Stimulated activated CD8-positive, alpha-beta memory T cell treated with anti-CD3 and anti-CD28 coated beads, Interleukin-7, amount 100 ng/mL, for 48 hours (primary cell): ENCODE measurements at regions not wholly inside any gene's neighbourhood (a gene's known extent, or its start where the extent isn't known, plus 50 kb on each side); places are given as distances from the start of the nearest gene placed in this dataset.
"Not testable (repeated sequence)": the region's sequence is repeated elsewhere in the genome, so short reads cannot be mapped to it uniquely, and the experiment has no call there.

ENCODE experiments used
- DNase-seq, 2 donors: peaks; one replicate each; pipeline ENCODE4 v3.0.0-alpha.2; 2020; ENCODE audit warnings: low read depth in 1 of 2; ENCODE audit errors: extremely low read depth in 1 of 2

DNA sequence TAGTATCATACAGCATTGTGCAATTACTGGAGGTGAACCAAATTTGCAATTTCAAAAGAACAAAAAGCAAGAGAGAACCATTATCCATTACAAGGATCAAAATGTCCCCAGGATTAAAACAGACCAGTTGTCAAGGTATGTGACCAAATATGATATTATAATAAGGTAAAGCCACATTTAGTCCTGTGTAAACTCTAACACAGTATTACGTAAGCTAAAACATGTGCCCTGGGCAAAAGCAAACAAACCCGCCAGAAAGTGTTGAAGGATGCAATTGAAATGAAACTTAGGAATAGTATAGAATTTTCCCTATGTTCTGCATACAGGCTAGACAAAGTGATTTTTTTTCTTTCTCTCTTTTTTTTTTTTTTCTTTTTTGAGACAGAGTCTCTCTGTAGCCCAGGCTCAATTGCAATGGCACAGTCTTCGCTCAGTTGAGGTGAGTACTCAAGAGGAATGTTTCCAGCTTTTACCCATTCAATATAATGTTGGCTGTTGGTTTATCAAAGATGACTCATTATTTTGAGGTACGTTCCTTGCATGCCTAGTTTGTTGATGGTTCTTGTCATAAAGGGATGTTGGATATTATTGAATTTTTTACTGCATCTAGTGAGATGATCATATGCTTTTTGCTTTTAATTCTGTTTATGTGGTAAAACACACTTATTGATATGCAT, 137.1 kb upstream of the FOXG1 start:
- no peak for DNase-seq

DNA sequence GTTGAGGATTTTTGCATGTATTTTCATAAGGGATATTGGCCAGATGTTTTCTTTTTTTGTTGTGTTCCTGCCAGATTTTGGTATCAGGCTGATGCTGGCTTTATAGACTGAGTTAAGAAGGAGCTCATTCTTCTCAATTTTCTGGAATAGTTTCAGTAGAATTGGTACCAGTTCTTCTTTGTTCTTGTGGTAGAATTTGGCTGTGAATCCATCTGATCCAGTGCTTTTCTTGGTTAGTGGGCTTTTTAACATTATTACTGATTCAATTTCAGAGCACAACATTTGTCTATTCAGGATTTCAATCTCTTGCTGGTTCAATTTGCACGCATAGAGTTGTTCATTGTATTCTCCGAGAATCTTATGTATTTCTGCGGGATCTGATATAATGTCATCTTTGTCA, 136.5 kb upstream of the FOXG1 start:
- no peak for DNase-seq

DNA sequence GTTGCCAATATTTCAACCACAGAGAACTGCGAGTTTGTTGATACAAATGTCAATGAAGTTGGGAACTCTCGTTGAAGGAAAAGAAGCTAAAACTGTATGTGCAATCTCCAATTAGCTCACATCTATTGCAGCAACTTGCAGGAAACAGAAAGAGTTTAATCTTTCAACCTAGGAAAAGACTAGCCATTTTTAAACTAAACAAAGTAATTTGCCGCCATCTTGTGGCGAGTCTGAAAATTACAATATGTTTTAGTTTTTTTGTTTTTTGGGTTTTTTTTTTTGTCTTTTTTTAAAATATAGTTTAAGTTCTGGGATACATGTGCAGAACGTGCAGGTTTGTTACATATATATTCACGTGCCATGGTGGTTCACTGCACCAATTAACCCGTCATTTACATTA, 131.2 kb upstream of the FOXG1 start:
- no peak for DNase-seq

- not testable (repeated sequence) for DNase-seq
These were observed 130.8 kb upstream of the FOXG1 start for GRCh38 chr14:28635816-28636215.

DNA sequence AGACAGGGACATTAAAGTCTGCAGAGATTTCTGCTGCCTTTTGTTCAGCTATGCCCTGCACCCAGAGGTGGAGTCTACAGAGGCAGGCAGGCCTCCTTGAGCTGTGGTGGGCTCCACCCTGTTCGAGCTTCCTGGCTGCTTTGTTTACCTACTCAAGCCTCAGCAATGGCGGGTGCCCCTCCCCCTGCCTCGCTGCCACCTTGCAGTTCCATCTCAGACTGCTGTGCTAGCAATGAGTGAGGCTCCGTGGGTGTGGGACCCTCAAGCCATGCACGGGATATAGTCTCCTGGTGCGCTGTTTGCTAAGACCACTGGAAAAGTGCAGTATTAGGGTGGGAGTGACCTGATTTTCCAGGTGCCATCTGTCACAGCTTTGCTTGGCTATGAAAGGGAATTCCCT, 125.4 kb upstream of the FOXG1 start:
- not testable (repeated sequence) for DNase-seq

- DNase-seq, result no peak
These were observed 115.4 kb upstream of the FOXG1 start for GRCh38 chr14:28651148-28651547.

DNA sequence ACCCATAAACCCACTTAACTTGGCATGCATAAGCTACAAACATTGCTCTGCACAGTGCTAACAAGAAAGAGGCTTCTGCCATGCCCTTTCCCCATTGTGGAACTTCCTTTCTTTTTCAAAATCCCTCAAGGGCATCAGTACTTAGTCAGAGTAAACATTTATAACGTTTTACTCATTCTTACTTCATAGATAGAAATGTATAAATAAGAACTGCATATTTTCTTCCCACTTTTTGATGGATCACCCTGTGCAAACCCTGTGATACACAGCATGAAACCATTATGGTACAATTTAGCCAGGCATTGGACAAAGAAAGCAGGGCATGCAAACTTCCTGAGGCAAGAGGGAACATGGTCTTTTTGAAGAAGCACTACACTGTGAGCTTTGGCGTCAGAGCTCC, 113.8 kb upstream of the FOXG1 start:
- no peak for DNase-seq

DNA sequence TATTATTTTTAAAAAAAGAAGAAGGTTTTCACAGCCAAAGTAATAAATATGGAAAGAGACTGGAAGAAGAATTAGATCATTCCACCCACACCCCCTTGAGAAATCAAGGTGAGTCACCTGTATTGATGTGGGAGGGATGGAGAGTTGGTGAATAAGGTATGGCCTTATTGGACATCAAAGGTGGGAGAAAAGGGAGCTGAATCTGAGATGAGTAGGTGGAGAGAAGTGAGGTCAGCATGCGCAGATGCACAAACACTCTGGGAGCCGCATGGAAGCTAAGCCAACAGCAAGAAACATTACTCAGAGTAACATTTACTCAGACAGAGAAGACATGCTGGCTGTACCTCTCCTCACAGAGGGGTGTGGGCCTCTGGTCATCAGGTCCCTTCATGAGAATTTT, 113.1 kb upstream of the FOXG1 start:
- DNase-seq, result no peak

GRCh38 chr14:28656704-28657255, 109.8 kb upstream of the FOXG1 start:
- no peak for DNase-seq

GRCh38 chr14:28661171-28661772, 105.3 kb upstream of the FOXG1 start:
- no peak for DNase-seq

DNA sequence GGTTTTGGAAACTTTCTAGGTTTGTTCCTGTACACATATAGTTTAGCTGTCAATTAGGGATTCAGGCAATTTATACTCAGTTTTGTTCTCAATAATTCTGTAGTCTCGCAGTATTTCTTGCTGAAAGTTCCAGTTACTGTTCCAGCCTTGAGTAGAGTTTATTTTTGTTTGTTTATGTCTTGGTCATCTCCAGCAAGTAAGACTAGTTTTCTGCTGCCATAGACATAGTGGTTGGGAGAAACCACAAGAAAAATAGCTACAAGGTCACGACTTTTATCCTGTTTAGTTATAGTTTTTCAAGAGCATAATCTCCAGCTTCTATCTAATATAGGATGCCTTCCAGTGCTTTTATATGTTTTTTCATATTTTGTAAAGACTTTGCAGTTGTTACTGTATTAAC, 99.6 kb upstream of the FOXG1 start:
- no peak for DNase-seq

- no peak for DNase-seq
These were observed 95.2 kb upstream of the FOXG1 start for GRCh38 chr14:28671425-28671824.

- DNase-seq, result no peak
These were observed 93.5 kb upstream of the FOXG1 start for GRCh38 chr14:28673056-28673455.

- DNase-seq, result no peak
These were observed 90.1 kb upstream of the FOXG1 start for GRCh38 chr14:28676479-28676878.

DNA sequence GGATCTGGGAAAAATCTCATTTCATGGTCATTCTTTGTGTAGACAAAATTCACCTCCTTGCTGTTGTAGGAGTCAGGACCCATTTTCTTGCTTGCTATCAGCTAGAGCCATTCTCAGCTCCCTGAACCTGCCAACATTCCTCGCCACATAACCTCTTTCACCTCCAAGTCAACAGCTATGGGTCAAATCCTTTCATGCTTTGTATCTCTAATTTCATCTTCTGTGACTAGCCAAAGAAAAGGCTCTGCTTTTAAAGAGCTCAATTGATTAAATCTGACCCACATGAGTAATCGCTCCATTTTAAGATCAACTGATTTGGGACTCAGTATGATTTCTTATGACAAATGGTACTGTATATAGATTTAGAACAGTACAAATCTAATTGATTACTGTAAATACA, 89.2 kb upstream of the FOXG1 start:
- DNase-seq, result no peak

DNA sequence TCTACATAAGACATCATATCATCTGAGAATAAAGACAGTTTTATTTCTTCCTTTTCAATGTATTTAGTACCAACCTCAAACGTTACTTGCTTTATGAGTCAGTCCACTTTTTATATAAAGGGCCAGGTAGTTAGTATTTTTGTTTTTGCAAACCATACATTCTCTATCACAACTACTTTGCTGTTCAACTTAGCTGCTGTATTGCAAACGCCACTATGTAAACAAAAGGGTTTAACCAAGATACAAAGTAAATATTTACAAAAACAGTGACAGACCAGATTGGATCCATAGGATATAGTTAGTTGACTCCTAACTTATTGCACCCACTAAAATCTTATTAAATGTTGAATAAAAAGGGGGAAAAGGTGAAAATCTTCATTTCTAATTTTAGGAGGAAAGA, 87.7 kb upstream of the FOXG1 start:
- no peak for DNase-seq

GRCh38 chr14:28681681-28682080, 84.9 kb upstream of the FOXG1 start:
- no peak for DNase-seq

- no peak for DNase-seq
These were observed 76.4 kb upstream of the FOXG1 start for GRCh38 chr14:28690029-28690692.

DNA sequence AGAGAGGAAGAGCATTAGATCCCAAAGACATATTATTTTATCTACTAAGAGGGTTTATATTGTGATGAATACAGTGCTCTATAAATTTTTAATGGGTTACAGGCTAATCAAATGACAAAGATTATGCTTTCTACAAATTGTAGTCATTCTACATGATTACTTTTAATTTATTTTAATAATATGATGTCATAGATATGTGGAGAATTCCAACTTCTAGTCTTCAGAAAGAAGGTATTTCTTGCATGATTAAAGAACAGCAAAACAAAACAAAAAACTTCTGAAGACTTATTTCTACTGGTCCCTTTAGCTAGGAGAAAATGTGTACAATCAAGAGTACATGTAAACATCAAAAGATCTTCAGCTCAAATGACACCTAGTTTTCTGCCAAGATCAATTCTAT, 71.5 kb upstream of the FOXG1 start:
- DNase-seq, result no peak

GRCh38 chr14:28701733-28702132, 64.9 kb upstream of the FOXG1 start:
- no peak for DNase-seq

DNA sequence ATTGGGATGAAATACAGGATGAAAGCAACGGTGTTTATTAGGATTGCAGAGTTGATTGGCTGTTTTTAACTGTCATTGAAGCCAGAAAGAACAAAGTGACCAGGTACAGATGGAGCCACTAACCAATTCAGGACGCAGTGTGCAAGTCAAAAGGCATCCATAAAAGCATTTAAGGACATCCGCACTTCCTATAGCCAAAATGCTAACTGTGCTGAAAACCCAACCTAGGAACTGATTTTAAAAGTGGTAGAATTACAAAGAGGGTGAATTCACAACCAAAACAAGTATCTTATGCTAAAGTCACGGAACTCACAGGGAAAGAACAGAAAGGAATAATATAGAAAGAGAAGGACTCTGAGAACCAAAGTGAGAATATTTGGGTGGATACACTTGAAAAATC, 63.1 kb upstream of the FOXG1 start:
- no peak for DNase-seq

- DNase-seq, result no peak
These were observed 62.4 kb upstream of the FOXG1 start for GRCh38 chr14:28704153-28704552.
